DND-41 (cell line): ENCODE measurements at regions not wholly inside any gene's neighbourhood (a gene's known extent, or its start where the extent isn't known, plus 50 kb on each side); places are given as distances from the start of the nearest gene placed in this dataset.

Source experiments
- EZH2 ChIP-seq: IDR thresholded peaks from 3 replicates; pipeline ENCODE4 v1.6.1; 2012; ENCODE audit warnings: borderline replicate concordance, low read depth, mild to moderate bottlenecking, moderate library complexity, low read length, inconsistent platforms; ENCODE audit not compliant: severe bottlenecking
- TF ChIP-seq, protein P1 (sequence below): IDR thresholded peaks from 2 replicates; pipeline ENCODE4 v1.5.1; 2012; ENCODE audit warnings: borderline replicate concordance, low read length, moderate library complexity, mild to moderate bottlenecking; ENCODE audit not compliant: poor library complexity, severe bottlenecking; ENCODE audit errors: extremely low read depth

- TF ChIP-seq EZH2 = no peak
- TF ChIP-seq, protein P1, sequence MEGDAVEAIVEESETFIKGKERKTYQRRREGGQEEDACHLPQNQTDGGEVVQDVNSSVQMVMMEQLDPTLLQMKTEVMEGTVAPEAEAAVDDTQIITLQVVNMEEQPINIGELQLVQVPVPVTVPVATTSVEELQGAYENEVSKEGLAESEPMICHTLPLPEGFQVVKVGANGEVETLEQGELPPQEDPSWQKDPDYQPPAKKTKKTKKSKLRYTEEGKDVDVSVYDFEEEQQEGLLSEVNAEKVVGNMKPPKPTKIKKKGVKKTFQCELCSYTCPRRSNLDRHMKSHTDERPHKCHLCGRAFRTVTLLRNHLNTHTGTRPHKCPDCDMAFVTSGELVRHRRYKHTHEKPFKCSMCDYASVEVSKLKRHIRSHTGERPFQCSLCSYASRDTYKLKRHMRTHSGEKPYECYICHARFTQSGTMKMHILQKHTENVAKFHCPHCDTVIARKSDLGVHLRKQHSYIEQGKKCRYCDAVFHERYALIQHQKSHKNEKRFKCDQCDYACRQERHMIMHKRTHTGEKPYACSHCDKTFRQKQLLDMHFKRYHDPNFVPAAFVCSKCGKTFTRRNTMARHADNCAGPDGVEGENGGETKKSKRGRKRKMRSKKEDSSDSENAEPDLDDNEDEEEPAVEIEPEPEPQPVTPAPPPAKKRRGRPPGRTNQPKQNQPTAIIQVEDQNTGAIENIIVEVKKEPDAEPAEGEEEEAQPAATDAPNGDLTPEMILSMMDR = peak; percentile 26
Measured at GRCh38 chr1:170267317-170267716, 121.6 kb downstream of the NTMT2 start.
